ENCODE measurements at regions not wholly inside any gene's neighbourhood (a gene's known extent, or its start where the extent isn't known, plus 50 kb on each side); places are given as distances from the start of the nearest gene placed in this dataset.

DNA sequence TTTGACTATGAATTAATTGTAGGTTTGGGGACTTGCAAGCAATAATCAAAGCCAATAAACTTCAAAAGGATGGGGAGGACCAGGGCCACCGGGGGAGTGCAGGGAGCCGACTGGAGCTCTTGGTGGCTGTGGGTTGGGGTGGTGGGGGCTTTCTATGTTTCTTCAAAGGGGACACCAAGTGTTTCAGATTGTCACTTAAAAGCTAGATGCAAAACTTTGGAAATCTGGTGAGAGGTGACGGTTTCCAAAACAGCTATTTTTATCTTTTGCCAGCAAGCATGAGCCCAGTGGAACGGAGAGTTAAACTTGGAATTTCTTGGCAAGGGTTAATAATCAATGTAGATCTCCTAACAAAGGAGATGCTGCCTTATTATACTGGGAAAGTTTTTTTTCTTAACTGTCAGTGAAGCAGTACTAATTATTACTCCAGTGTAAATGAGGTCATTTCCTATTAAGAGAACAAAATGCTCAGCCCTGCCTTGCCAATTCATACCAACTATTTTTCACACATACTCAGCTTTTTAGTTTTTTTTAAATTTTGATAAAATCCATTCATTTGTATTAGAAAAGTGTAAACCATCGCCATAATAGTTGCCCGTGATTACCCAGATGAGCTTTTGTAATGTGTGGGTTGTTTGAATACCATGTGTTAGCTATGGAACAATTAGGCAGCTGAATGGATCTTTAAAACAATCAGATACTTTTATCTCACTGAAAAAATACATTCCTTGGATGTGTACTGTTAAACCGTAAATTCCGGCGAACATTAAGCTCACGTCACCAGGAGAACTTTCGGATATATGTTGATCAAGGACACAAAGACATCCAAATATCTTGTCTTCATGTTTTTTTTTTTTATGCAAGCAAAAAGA is 95.9 kb upstream of the ZNF536 start:
- H3K36me3 Mint-ChIP-seq = no peaks in the 10 kb centered on the region
- no peaks in the 10 kb centered on the region for H3K27me3 Mint-ChIP-seq
- H3K4me3 Mint-ChIP-seq = no peak overlapping the region
- H3K4me1 Mint-ChIP-seq = no peaks in the 10 kb centered on the region
- no peak for ATAC-seq (ENCODE audit: low read depth)
- no peak overlapping the region for H3K27ac Mint-ChIP-seq
- peaks cover 16% of the 10 kb centered on the region for H3K9me3 Mint-ChIP-seq
- no peak for DNase-seq (ENCODE audit: low spot score in 2 of 2)

DNA sequence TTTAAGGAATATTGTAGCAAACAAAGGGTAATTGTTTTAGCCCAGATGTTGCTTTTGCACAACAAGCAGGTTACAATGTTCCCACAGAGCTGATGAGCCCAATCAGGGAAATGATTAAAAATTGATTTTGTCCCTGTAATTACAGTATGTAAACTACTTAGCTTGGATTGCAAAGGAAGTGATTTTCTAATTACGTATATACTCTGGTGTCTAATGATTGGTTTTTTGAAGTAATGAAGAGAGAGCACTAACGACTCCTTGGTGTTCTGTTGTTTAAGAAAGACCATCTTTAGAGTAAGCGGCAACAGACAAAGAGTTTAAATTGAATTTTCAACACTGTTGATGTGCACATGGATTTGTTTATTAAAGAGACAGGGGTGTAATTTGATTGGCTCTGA is 95.3 kb upstream of the ZNF536 start:
- Mint-ChIP-seq H3K9me3 (peaks cover 16% of the 10 kb centered on the region), H3K36me3 (no peaks in the 10 kb centered on the region), H3K4me3 (no peak overlapping the region), H3K27ac (no peak overlapping the region), H3K4me1 (no peaks in the 10 kb centered on the region), H3K27me3 (no peaks in the 10 kb centered on the region)
- ATAC-seq (ENCODE audit: low read depth) = no peak
- no peak for DNase-seq (ENCODE audit: low spot score in 2 of 2)

DNA sequence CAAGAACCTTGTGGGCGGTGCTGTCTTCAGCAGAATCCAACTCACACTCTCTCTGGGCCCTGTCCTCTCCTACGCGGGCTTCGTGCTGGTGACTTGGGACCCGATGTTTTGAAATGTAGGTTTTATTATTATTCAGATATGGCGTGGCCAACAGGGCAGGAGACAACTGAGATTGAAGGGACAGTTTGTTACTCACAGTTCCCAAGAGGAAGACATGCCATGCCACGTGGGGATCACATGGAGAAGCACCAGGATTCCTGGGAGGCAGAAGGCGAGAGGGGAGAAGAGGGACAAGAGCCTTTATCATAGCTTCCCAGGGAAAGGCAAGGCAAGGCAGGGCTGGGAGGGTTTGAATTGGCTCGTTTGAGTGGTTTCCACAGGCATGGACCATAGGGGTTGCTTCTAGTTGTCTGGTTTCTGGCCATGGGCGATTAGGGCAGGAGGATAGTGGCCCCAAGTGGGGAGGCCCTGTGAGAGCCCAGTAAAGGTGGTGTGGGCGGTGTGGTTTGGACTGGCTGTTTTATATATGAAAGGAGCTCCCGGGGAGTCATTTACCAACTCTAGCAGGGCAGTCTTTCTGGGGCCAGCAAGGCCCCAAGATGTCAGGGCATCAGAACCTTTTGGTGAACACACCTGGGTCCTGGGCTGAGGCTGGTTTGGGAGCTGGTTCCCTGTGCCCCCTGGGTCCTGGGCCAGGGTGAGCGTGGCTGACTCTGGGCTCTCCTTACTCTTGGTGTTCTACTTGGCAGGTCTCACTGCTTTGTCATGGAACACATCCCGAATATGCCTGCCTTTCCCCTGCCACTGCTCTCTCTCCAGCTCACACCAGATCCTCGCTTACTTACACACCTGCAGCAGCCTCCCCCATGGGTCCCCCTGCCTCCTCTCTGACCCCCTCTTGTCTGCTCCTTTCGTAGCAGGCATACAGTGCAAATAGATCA is 94.0 kb upstream of the ZNF536 start:
- peaks cover 12% of the 10 kb centered on the region for H3K9me3 Mint-ChIP-seq
- H3K27me3 Mint-ChIP-seq = no peaks in the 10 kb centered on the region
- no peak overlapping the region for H3K27ac Mint-ChIP-seq
- H3K36me3 Mint-ChIP-seq = no peaks in the 10 kb centered on the region
- no peak for DNase-seq (ENCODE audit: low spot score in 2 of 2)
- no peak for ATAC-seq (ENCODE audit: low read depth)
- no peak overlapping the region for H3K4me3 Mint-ChIP-seq
- no peaks in the 10 kb centered on the region for H3K4me1 Mint-ChIP-seq

DNA sequence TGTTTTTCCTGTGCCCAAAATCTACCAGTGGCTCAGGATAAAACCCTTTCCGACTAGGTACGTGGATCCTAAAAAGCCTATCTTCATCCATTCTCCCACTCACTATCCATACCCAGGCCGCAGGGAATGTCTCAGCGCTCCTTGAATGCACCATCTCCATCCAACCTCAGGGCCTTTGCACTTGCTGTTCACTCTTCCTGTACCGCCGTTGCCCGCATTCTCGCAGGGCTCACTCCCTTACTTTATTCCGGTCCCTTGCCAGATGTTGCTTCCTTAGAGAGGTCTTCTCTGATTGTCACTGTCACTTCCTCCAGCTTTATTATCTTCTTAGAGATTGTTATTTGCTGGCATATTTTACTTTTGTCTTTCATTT is 93.3 kb upstream of the ZNF536 start:
- no peaks in the 10 kb centered on the region for H3K36me3 Mint-ChIP-seq
- peaks cover 8% of the 10 kb centered on the region for H3K9me3 Mint-ChIP-seq
- no peaks in the 10 kb centered on the region for H3K4me1 Mint-ChIP-seq
- DNase-seq (ENCODE audit: low spot score in 2 of 2) = no peak
- H3K4me3 Mint-ChIP-seq = no peak overlapping the region
- H3K27ac Mint-ChIP-seq = no peak overlapping the region
- H3K27me3 Mint-ChIP-seq = no peaks in the 10 kb centered on the region
- ATAC-seq (ENCODE audit: low read depth) = no peak

DNA sequence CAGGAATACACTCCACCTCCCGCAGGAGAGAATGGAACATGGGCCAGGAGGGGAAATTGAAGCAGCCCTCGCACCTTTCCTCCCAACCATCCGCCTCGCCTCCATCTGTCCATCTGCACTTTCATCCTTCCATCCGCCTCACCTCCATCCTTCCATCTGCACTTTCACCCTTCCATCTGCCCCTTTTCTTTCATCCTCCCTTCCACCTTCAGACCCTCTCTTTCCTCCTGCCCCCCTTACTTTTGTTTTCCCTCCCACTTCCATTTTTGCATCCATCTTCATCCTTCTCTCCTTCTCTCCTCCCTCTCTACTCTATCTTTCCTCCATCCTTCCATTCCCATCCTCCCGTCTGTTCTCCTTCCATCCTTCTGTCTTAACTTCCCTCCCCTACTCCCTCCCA is 92.2 kb upstream of the ZNF536 start:
- H3K27me3 Mint-ChIP-seq = no peaks in the 10 kb centered on the region
- H3K27ac Mint-ChIP-seq = no peak overlapping the region
- peaks cover 8% of the 10 kb centered on the region for H3K9me3 Mint-ChIP-seq
- ATAC-seq (ENCODE audit: low read depth) = no peak
- DNase-seq (ENCODE audit: low spot score in 2 of 2) = no peak
- H3K4me1 Mint-ChIP-seq = no peaks in the 10 kb centered on the region
- no peak overlapping the region for H3K4me3 Mint-ChIP-seq
- H3K36me3 Mint-ChIP-seq = no peaks in the 10 kb centered on the region

DNA sequence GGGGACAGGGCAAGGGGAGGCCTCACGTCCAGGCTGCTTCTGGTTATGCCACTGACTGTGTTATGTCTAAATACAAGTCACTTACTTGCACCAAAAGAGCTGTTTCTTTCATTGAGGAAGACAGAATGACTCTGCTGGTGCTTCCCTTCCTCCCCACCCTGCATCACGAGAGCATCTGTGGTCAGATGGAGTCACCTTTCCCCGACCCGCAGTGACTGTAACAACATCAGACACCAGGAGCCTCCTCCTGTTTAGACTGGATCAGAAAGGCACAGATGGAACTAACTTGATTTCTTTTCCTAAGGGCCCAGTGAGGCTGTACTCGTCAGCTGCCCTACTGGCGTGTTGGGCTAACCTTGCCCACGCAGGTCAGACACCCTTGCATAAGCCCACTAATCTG is 90.3 kb upstream of the ZNF536 start:
- DNase-seq (ENCODE audit: low spot score in 2 of 2) (no peak), ATAC-seq (ENCODE audit: low read depth) (no peak)
- no peak overlapping the region for H3K27ac Mint-ChIP-seq
- peaks cover under 1% of the 10 kb centered on the region for H3K36me3 Mint-ChIP-seq
- no peaks in the 10 kb centered on the region for H3K4me1 Mint-ChIP-seq
- H3K9me3 Mint-ChIP-seq = peaks cover 10% of the 10 kb centered on the region
- no peaks in the 10 kb centered on the region for H3K27me3 Mint-ChIP-seq
- no peak overlapping the region for H3K4me3 Mint-ChIP-seq

DNA sequence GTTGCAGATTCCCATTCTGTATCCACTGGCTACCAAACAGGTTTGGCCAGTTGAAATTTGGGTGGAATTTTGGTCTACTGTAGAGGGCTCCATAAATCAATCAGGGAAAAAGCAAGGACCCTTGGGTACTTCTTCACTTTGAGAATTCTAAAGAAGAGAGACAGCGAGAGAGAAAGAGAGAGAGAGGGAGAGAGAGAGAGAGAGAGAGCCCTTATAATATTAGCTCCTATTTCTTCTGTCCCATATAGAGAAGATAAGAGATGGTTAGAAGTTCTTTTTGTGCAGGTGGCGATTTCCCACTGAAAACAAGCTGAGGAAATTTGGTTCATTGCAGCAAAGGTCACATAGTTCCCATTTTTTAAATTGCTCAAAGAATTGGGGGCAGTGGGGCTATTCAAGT is 88.6 kb upstream of the ZNF536 start:
- Mint-ChIP-seq H3K4me3 (no peak overlapping the region), H3K36me3 (peaks cover 1% of the 10 kb centered on the region), H3K27ac (no peak overlapping the region)

DNA sequence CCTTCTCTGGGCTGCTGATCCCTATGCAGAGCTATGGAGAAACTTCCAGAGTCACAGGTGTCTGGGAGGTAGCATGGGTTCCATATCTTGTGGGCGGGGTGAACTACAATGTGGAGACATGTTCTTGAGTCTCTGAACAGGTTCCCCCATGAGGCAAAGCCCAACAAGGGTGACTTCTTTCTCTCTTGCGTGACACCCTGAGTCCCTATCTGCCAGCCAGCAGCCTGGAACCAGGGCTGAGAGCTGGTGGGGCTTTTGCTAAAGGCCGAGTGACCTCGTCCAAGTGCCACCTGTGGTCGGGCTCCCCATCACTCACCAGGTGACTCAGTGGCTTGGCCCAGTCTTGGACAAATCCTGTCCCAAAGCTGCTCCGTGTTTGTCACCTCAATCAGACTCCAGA is 88.0 kb upstream of the ZNF536 start:
- Mint-ChIP-seq H3K9me3 (peaks cover 13% of the 10 kb centered on the region), H3K27me3 (no peaks in the 10 kb centered on the region), H3K36me3 (peaks cover 1% of the 10 kb centered on the region), H3K4me3 (no peak overlapping the region), H3K27ac (no peak overlapping the region), H3K4me1 (no peaks in the 10 kb centered on the region)
- DNase-seq (ENCODE audit: low spot score in 2 of 2) = no peak
- no peak for ATAC-seq (ENCODE audit: low read depth)

More for the DNA sequence above, 88.6 kb upstream of the ZNF536 start:
- Mint-ChIP-seq H3K9me3 (peaks cover 15% of the 10 kb centered on the region), H3K27me3 (no peaks in the 10 kb centered on the region), H3K4me1 (no peaks in the 10 kb centered on the region)
- ATAC-seq (ENCODE audit: low read depth) (no peak), DNase-seq (ENCODE audit: low spot score in 2 of 2) (no peak)

DNA sequence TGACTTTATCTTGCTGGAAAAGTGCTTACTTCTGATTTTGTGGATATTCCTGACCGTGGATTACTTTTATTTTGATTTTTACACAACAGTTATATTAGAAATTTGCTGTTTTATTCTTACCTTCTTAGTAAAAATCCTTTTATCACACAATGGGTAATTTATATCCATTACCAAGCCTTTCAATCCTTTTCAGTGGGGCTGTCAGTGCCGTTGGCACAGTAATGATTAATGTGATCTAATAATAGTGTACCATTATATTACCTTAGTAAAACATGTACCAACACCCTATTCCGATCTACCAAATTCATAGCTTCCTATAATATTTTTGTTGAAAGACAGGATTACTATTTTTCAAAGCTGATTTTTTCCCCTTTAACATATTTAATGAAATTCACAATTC is 87.3 kb upstream of the ZNF536 start:
- H3K4me1 Mint-ChIP-seq = no peaks in the 10 kb centered on the region
- peaks cover 14% of the 10 kb centered on the region for H3K9me3 Mint-ChIP-seq
- no peak for ATAC-seq (ENCODE audit: low read depth)

DNA sequence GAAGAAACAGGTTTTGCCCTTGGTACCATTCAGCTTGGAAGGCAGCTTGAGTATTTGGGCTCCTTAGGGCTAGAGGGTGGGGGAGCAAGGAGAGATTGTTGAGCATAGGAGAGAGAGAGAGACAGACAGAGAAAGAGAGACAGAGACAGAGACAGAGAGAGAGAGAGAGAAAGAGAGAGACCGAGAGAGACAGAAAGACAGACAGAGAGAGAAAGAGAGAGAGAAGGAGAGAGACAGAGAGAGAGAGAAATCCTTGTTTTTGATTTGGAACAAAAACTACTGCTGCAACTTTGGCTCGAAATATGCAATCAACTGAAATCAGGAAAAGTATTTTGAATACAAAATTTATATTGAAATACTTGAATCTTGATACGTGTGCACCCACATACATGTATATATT is 85.8 kb upstream of the ZNF536 start:
- Mint-ChIP-seq H3K4me3 (no peak overlapping the region), H3K9me3 (peaks cover 12% of the 10 kb centered on the region), H3K4me1 (no peaks in the 10 kb centered on the region), H3K27me3 (peaks cover 1% of the 10 kb centered on the region), H3K27ac (no peak overlapping the region), H3K36me3 (peaks cover 1% of the 10 kb centered on the region)
- ATAC-seq (ENCODE audit: low read depth) (no peak), DNase-seq (ENCODE audit: low spot score in 2 of 2) (no peak)

More for the DNA sequence above, 87.3 kb upstream of the ZNF536 start:
- peaks cover 1% of the 10 kb centered on the region for H3K36me3 Mint-ChIP-seq
- H3K4me3 Mint-ChIP-seq = no peak overlapping the region
- H3K27ac Mint-ChIP-seq = no peak overlapping the region
- peaks cover 1% of the 10 kb centered on the region for H3K27me3 Mint-ChIP-seq
- no peak for DNase-seq (ENCODE audit: low spot score in 2 of 2)

DNA sequence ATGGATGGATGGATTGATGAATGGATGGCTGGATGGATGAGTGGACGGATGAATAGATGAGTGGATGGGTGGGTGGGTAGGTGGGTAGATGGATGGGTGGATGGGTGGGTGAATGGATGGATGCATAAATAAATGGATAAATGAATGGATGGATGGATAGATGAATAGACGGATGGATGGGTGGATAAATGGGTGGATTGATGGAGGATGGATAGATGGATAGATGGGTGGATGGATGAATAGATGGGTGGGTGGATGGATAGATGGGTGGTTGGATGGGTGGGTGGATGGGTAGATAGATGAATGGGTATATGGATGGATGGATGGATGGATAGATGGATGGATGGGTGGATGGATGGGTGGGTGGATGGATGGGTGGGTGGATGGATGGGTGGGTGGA is 84.9 kb upstream of the ZNF536 start:
- Mint-ChIP-seq H3K4me1 (no peaks in the 10 kb centered on the region), H3K4me3 (no peak overlapping the region), H3K27ac (no peak overlapping the region), H3K36me3 (peaks cover 1% of the 10 kb centered on the region), H3K27me3 (peaks cover 1% of the 10 kb centered on the region), H3K9me3 (peaks cover 13% of the 10 kb centered on the region)
- DNase-seq (ENCODE audit: low spot score in 2 of 2) (no peak), ATAC-seq (ENCODE audit: low read depth) (no peak)

DNA sequence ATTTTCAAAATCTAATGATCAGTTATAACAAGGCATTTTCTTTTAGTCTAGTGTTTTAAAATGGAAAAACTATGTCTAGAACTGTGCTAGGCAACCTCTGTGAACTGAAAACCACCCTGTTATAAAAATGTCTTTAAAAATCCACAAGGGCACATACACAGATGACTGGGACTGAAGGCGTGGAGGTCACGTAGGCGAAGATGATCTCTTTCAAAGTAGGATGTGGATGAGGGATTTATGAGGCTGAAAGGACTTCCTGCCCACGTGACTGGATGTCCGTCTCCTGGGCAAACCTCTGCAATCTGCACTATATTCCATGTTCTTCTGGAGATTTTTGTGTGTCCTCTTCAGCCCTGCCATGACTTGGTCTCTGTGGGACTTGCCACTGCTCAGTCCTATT is 84.2 kb upstream of the ZNF536 start:
- Mint-ChIP-seq H3K27me3 (peaks cover 1% of the 10 kb centered on the region), H3K36me3 (peaks cover 1% of the 10 kb centered on the region), H3K27ac (no peak overlapping the region), H3K4me1 (no peaks in the 10 kb centered on the region), H3K9me3 (peaks cover 16% of the 10 kb centered on the region), H3K4me3 (no peak overlapping the region)
- ATAC-seq (ENCODE audit: low read depth) (no peak), DNase-seq (ENCODE audit: low spot score in 2 of 2) (no peak)

DNA sequence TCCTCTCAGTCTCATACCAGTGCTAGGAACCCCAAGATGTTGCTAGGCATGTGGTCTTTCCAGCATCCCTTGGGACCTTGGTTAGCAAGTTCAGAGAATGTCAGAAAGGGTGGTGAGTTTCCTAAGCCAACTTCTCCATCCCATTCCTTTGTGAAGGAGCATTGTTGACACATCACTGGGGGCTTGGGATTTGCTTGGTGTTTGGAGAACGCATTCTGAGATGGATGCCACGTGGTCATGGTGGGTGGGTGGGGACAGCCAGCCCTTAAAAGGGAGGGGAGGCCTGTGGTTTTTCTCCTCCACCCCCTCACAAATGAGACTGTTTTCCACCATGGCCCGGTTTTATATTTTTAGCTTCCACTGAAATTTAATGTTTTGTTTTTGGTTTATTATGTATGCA is 83.3 kb upstream of the ZNF536 start:
- no peaks in the 10 kb centered on the region for H3K4me1 Mint-ChIP-seq
- peaks cover 1% of the 10 kb centered on the region for H3K36me3 Mint-ChIP-seq
- no peak overlapping the region for H3K27ac Mint-ChIP-seq
- ATAC-seq (ENCODE audit: low read depth) = no peak
- H3K9me3 Mint-ChIP-seq = peaks cover 16% of the 10 kb centered on the region
- DNase-seq (ENCODE audit: low spot score in 2 of 2) = no peak
- no peak overlapping the region for H3K4me3 Mint-ChIP-seq
- peaks cover 1% of the 10 kb centered on the region for H3K27me3 Mint-ChIP-seq

DNA sequence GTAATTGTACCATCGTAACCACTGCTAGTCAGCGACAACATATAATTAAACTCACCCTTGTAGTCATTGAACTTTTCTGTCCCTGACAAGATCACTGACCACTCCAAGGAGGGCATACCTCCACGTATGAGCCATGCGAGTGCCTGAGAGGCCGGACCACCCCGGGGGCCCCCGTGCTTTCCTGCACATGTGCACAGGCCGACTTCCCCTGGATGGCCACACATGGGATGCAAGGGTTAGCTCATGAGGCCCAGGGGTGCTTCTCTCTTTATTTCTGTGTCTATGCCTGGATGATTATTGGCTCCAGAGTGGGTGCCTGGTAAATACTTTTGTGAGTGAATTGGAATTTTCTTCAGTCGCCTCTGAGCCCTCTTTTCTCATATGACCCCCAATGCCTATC is 82.8 kb upstream of the ZNF536 start:
- DNase-seq (ENCODE audit: low spot score in 2 of 2) (no peak), ATAC-seq (ENCODE audit: low read depth) (no peak)
- peaks cover 1% of the 10 kb centered on the region for H3K36me3 Mint-ChIP-seq
- no peak overlapping the region for H3K4me3 Mint-ChIP-seq
- H3K27ac Mint-ChIP-seq = no peak overlapping the region
- peaks cover 1% of the 10 kb centered on the region for H3K27me3 Mint-ChIP-seq
- H3K9me3 Mint-ChIP-seq = peaks cover 16% of the 10 kb centered on the region
- no peaks in the 10 kb centered on the region for H3K4me1 Mint-ChIP-seq

Data from memory B cell (primary cell).